Tibial nerve (tissue), 4 donors: ENCODE measurements at regions not wholly inside any gene's neighbourhood (a gene's known extent, or its start where the extent isn't known, plus 50 kb on each side); places are given as distances from the start of the nearest gene placed in this dataset.
A peak's percentile ranks its signal among the peaks of the same experiment; 100 is the strongest.

Experiments used
- DNase-seq, 2 donors: peaks; one replicate each; pipeline ENCODE4 v3.0.0-alpha.2; 2019; ENCODE audit warnings: low spot score in 2 of 2
- H3K27ac ChIP-seq, 4 donors: fragments of 200-600 bp; sonication (generic) in 3 of 4; one replicate each; pipeline ENCODE4 v1.5.1; 2017 to 2019; ENCODE audit warnings: mild to moderate bottlenecking in 1 of 4
- H3K27me3 ChIP-seq, 2 donors: fragments of 200-600 bp; sonication (generic) in 1 of 2; one replicate each; pipeline versions ENCODE4 v1.5.1 to v1.6.0; 2017 to 2019
- H3K36me3 ChIP-seq, 3 donors: fragments of 200-600 bp; sonication (generic); one replicate each; pipeline ENCODE4 v1.5.1; 2018 to 2019
- H3K4me1 ChIP-seq, 4 donors: fragments of 200-600 bp; sonication (generic) in 3 of 4; one replicate each; pipeline ENCODE4 v1.5.1; 2017 to 2019
- H3K4me3 ChIP-seq, 4 donors: fragments of 200-600 bp; sonication (generic) in 3 of 4; one replicate each; pipeline ENCODE4 v1.5.1; 2017 to 2019; ENCODE audit warnings: mild to moderate bottlenecking in 1 of 4, moderate library complexity in 1 of 4
- H3K9me3 ChIP-seq, 4 donors: fragments of 200-600 bp; sonication (generic) in 3 of 4; one replicate each; pipeline ENCODE4 v1.5.1; 2017 to 2019
- EP300 ChIP-seq, 2 donors: sonication (generic); formaldehyde crosslinking; IDR thresholded peaks; one replicate each; pipeline ENCODE4 v1.6.1; 2017; ENCODE audit warnings: antibody characterized with exemption in 2 of 2, mild to moderate bottlenecking in 1 of 2
- POLR2A ChIP-seq, 2 donors: fragments of 450-650 bp; IDR thresholded peaks; one replicate each; pipeline ENCODE4 v1.6.1; 2017; ENCODE audit warnings: antibody characterized with exemption in 2 of 2, mild to moderate bottlenecking in 2 of 2, moderate library complexity in 2 of 2
- WGBS, 2 donors: methylation state at CpG; one replicate each; pipeline ENCODE4 v1.1.5; 2018; 5-methylcytosine and 5-hydroxymethylcytosine counted together
- TF ChIP-seq, protein P1 (sequence below), 5 experiments: fragments of 200-600 bp in 3 of 5; fragments of 450-650 bp in 2 of 5; sonication (generic) in 3 of 5; IDR thresholded peaks; one replicate each; pipeline ENCODE4 v1.5.1; 2016 to 2019; ENCODE audit warnings: antibody characterized with exemption in 5 of 5, mild to moderate bottlenecking in 3 of 5, moderate library complexity in 2 of 5

DNA sequence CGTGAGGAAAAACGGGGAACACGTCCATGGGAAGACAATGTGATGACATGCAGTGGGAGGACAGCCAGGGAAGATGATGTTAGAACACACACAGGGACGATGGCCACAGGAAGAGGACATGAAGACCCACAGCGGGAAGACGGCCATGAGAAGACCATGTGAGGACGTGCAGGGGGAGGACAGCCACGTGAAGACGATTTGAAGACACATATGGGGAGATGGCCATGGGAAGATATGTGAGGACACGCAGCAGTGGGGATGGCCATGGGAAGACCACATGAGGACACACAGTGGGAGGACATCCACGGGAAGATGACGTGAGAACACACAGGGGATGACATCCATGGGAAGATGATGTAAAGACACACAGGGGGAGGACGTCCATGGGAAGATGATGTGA lies 83.8 kb downstream of the UQCRFS1 start:
- WGBS, 2 donors, result 83 to 89% methylated on average over 13 of the region's 13 CpGs
- peaks cover 0 to 40% (median 0%) of the 10 kb centered on the region in 4 donors for H3K9me3 ChIP-seq
- no peaks in the 10 kb centered on the region for H3K36me3 ChIP-seq
- no peak overlapping the region for H3K4me3 ChIP-seq
- no peak overlapping the region for H3K27ac ChIP-seq
- H3K4me1 ChIP-seq, result no peaks in the 10 kb centered on the region
- DNase-seq, result no peak
- TF ChIP-seq POLR2A (IDR thresholded peaks at IDR 0.05), result no peak
- TF ChIP-seq, protein P1, sequence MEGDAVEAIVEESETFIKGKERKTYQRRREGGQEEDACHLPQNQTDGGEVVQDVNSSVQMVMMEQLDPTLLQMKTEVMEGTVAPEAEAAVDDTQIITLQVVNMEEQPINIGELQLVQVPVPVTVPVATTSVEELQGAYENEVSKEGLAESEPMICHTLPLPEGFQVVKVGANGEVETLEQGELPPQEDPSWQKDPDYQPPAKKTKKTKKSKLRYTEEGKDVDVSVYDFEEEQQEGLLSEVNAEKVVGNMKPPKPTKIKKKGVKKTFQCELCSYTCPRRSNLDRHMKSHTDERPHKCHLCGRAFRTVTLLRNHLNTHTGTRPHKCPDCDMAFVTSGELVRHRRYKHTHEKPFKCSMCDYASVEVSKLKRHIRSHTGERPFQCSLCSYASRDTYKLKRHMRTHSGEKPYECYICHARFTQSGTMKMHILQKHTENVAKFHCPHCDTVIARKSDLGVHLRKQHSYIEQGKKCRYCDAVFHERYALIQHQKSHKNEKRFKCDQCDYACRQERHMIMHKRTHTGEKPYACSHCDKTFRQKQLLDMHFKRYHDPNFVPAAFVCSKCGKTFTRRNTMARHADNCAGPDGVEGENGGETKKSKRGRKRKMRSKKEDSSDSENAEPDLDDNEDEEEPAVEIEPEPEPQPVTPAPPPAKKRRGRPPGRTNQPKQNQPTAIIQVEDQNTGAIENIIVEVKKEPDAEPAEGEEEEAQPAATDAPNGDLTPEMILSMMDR (IDR thresholded peaks at IDR 0.05), result no peak
- no peak for TF ChIP-seq EP300 (IDR thresholded peaks at IDR 0.05)
- no peaks in the 10 kb centered on the region for H3K27me3 ChIP-seq

DNA sequence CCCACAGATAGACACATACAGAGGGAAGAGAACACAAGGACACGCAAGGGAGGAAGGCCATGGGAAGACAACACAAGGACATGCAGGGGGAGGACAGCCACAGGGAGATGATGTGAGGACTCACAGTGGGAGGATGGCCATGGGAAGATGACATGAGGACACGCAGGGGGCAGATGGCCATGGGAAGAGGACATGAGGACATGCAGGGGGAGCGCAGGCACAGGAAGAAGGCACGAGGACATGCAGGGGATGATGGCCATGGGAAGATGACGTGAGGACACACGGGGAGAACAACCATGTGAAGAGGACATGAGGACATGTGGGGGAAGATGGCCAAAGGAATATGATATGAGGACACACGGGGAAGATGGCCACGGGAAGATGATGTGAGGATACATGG lies 84.7 kb downstream of the UQCRFS1 start:
- peaks cover 0 to 38% (median 0%) of the 10 kb centered on the region in 4 donors for H3K9me3 ChIP-seq
- no peak overlapping the region for H3K27ac ChIP-seq
- H3K4me1 ChIP-seq, result no peaks in the 10 kb centered on the region
- no peak for TF ChIP-seq EP300 (IDR thresholded peaks at IDR 0.05)
- no peak for TF ChIP-seq POLR2A (IDR thresholded peaks at IDR 0.05)
- TF ChIP-seq, protein P1 (IDR thresholded peaks at IDR 0.05), result no peak
- WGBS, 2 donors, result 90 to 92% methylated on average over 8 of the region's 8 CpGs
- no peaks in the 10 kb centered on the region for H3K36me3 ChIP-seq
- H3K4me3 ChIP-seq, result no peak overlapping the region
- no peak for DNase-seq
- H3K27me3 ChIP-seq, result no peaks in the 10 kb centered on the region

DNA sequence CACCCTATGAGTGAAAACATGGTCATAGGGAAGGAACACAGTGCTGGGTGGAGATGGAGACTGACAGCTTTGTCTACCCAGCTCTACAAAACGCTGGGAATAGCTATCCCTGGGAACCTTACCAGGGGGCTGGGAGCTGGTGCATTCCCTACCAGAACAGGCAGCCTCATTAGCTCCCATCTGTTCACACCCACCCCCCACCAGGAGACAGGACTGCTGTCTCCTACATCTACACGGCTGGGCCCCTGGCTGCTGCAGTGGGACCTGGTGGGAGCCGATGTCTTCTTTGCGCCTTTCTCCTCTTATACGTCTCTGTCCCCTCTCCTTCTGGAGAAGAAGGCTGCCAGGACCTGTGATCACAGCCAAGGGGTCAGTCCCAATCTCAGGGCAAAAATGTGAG lies 90.8 kb downstream of the UQCRFS1 start:
- DNase-seq, result no peak

DNA sequence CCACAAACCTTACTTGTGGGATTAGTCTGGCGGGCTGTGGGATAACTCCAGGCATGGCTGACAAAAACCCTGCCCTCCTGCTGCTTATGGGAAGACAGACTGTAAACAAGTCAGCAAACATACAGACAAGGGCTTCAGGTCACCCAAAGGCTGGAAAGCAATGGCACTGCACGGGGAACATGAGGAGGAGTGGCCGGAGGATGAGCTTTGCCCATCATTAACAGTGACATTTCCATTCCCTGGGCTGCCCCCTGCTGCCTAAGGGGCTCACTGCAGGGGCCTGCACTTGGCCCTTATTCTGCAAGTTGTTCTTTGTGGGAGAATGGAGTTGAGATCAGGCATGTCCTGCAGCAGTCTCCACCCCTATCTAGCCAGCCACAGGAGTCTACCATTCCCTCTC lies 91.3 kb downstream of the UQCRFS1 start:
- H3K27me3 ChIP-seq, result no peaks in the 10 kb centered on the region
- peak in 1 of 2 donors; percentile 30 for DNase-seq
- H3K9me3 ChIP-seq, result peaks cover 0 to 7% (median 0%) of the 10 kb centered on the region in 4 donors
- 24 to 44% methylated on average over 3 of the region's 3 CpGs for WGBS, 2 donors
- TF ChIP-seq, protein P1 (IDR thresholded peaks at IDR 0.05), result no peak
- TF ChIP-seq EP300 (IDR thresholded peaks at IDR 0.05) (no peak), POLR2A (IDR thresholded peaks at IDR 0.05) (no peak)
- no peak overlapping the region for H3K4me3 ChIP-seq
- H3K36me3 ChIP-seq, result no peaks in the 10 kb centered on the region
- no peaks in the 10 kb centered on the region for H3K4me1 ChIP-seq
- H3K27ac ChIP-seq, result no peak overlapping the region

More for the DNA sequence above, 90.8 kb downstream of the UQCRFS1 start:
- Histone ChIP-seq H3K27me3 (no peaks in the 10 kb centered on the region), H3K9me3 (peaks cover 0 to 7% (median 0%) of the 10 kb centered on the region in 4 donors), H3K36me3 (no peaks in the 10 kb centered on the region), H3K27ac (no peak overlapping the region), H3K4me3 (no peak overlapping the region), H3K4me1 (no peaks in the 10 kb centered on the region)
- WGBS, 2 donors, result 80 to 81% methylated on average over 5 of the region's 5 CpGs
- TF ChIP-seq EP300 (IDR thresholded peaks at IDR 0.05) (no peak), POLR2A (IDR thresholded peaks at IDR 0.05) (no peak)
- TF ChIP-seq, protein P1 (IDR thresholded peaks at IDR 0.05), result no peak

DNA sequence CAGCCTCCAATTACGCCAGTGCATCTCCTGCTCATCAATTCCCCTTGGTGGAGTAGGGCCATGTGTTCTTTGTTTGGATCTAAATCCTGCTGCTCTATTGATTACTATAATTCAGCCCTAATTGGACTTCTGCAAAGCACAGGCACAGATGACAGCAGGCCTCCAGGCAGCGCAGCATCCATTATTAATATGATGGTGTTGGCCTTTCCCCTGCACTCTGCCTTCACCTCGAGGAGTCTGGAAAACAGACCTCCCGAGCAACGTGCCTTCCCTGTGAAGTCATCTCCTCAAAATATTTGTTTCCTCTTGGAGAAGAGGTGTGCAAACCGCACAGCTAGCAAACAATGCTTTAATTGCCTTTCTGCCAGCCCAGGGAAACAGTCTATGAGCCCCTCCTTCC lies 92.5 kb downstream of the UQCRFS1 start:
- no peak overlapping the region for H3K27ac ChIP-seq
- TF ChIP-seq, protein P1 (IDR thresholded peaks at IDR 0.05), result no peak
- no peak for TF ChIP-seq EP300 (IDR thresholded peaks at IDR 0.05)
- no peak for TF ChIP-seq POLR2A (IDR thresholded peaks at IDR 0.05)
- no peak overlapping the region for H3K4me3 ChIP-seq
- no peaks in the 10 kb centered on the region for H3K27me3 ChIP-seq
- WGBS, 2 donors, result 44 to 53% methylated on average over 5 to 6 of the region's 6 CpGs
- no peaks in the 10 kb centered on the region for H3K36me3 ChIP-seq
- no peaks in the 10 kb centered on the region for H3K4me1 ChIP-seq
- peaks cover 0 to 7% (median 0%) of the 10 kb centered on the region in 4 donors for H3K9me3 ChIP-seq
- no peak for DNase-seq
